ENCODE measurements at regions not wholly inside any gene's neighbourhood (a gene's known extent, or its start where the extent isn't known, plus 50 kb on each side); places are given as distances from the start of the nearest gene placed in this dataset.

DNA sequence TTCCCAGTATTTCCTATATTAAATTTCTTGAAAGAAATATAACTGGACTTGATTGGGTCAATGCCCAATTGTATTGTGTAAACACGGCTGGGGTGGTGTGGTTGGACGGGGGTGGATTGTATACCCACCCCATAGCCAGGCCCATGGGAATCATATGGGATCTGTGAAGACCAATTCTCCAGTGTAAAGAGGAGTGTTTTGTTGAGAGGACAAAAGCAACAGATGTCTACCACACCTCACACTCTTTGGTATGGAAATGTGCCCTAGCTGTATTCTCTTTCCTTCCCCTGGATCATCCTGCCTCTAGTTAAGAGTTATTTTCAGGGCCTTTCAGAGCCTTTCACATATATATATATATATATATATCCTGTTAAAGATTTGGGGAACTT, 57.5 kb upstream of the TGIF1 start:
- H3K79me1 ChIP-seq (ENCODE audit: low read depth in 1 of 2, low read length in 2 of 2): no peaks in the 10 kb centered on the region
- H2BK5ac ChIP-seq (ENCODE audit: low read depth, low read length, poor library complexity, severe bottlenecking): no peak overlapping the region
- no peak overlapping the region for H4K91ac ChIP-seq (ENCODE audit: insufficient read depth, low read depth, low read length)
- H4K8ac ChIP-seq (ENCODE audit: low read depth in 2 of 2, low read length in 2 of 2): no peak overlapping the region
- H2AK9ac ChIP-seq (replicated peaks; ENCODE audit: low read depth, low read length, poor library complexity): no peak overlapping the region
- no peak overlapping the region for H3K27ac ChIP-seq (ENCODE audit: insufficient read depth, low read length)
- intact Hi-C loops (cut with micrococcal nuclease): no loop called here
- BruUV-seq (replicated peaks): no TSS peak
- no peak overlapping the region for H3K18ac ChIP-seq (ENCODE audit: low read depth, low read length)
- in situ Hi-C loops (cut with MboI; ENCODE audit: low sequenced_read_pairs): no loop called here
- no peak overlapping the region for H2BK20ac ChIP-seq (ENCODE audit: low read depth, low read length)
- H3K4me3 ChIP-seq (ENCODE audit: insufficient read depth, low read depth, low read length): no peak overlapping the region
- no peaks in the 10 kb centered on the region; the same call in 1 of the 2 replicates for H3K27me3 ChIP-seq (ENCODE audit: control insufficient read depth, insufficient read depth, low read length)
- POLR2A ChIA-PET (ENCODE audit: unreplicated experiment): no interaction called here
- TF ChIP-seq CEBPB (IDR thresholded peaks at IDR 0.05; ENCODE audit: low read depth, low read length) (no peak), NFE2L2 (IDR thresholded peaks at IDR 0.05; ENCODE audit: low read depth, low read length) (no peak), BHLHE40 (IDR thresholded peaks at IDR 0.05; ENCODE audit: low read depth, low read length) (no peak), FOS (IDR thresholded peaks at IDR 0.05; ENCODE audit: low read depth, low read length) (no peak), CHD1 (IDR thresholded peaks at IDR 0.05; ENCODE audit: low read depth, low read length) (no peak), POLR2A (IDR thresholded peaks at IDR 0.05; ENCODE audit: low read depth, low read length) (no peak), RAD21 (IDR thresholded peaks at IDR 0.05; ENCODE audit: low read length) (no peak), RCOR1 (IDR thresholded peaks at IDR 0.05; ENCODE audit: insufficient replicate concordance, low read length) (no peak), MAZ (IDR thresholded peaks at IDR 0.05; ENCODE audit: borderline replicate concordance, low read depth, low read length) (no peak), RFX5 (IDR thresholded peaks at IDR 0.05; ENCODE audit: low read depth, low read length) (no peak), MAFK (IDR thresholded peaks at IDR 0.05; ENCODE audit: low read depth, low read length) (no peak), SMC3 (IDR thresholded peaks at IDR 0.05; ENCODE audit: low read depth, low read length) (no peak), MXI1 (IDR thresholded peaks at IDR 0.05; ENCODE audit: borderline replicate concordance, low read depth, low read length) (no peak)
- TF ChIP-seq, protein P1, sequence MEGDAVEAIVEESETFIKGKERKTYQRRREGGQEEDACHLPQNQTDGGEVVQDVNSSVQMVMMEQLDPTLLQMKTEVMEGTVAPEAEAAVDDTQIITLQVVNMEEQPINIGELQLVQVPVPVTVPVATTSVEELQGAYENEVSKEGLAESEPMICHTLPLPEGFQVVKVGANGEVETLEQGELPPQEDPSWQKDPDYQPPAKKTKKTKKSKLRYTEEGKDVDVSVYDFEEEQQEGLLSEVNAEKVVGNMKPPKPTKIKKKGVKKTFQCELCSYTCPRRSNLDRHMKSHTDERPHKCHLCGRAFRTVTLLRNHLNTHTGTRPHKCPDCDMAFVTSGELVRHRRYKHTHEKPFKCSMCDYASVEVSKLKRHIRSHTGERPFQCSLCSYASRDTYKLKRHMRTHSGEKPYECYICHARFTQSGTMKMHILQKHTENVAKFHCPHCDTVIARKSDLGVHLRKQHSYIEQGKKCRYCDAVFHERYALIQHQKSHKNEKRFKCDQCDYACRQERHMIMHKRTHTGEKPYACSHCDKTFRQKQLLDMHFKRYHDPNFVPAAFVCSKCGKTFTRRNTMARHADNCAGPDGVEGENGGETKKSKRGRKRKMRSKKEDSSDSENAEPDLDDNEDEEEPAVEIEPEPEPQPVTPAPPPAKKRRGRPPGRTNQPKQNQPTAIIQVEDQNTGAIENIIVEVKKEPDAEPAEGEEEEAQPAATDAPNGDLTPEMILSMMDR (conservative IDR thresholded peaks at IDR 0.05; ENCODE audit: low read depth, low read length): no peak
- TF ChIP-seq, protein P2, sequence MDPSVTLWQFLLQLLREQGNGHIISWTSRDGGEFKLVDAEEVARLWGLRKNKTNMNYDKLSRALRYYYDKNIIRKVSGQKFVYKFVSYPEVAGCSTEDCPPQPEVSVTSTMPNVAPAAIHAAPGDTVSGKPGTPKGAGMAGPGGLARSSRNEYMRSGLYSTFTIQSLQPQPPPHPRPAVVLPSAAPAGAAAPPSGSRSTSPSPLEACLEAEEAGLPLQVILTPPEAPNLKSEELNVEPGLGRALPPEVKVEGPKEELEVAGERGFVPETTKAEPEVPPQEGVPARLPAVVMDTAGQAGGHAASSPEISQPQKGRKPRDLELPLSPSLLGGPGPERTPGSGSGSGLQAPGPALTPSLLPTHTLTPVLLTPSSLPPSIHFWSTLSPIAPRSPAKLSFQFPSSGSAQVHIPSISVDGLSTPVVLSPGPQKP (IDR thresholded peaks at IDR 0.05; ENCODE audit: borderline replicate concordance, low read depth, low read length): no peak
- TF ChIP-seq, protein P3, sequence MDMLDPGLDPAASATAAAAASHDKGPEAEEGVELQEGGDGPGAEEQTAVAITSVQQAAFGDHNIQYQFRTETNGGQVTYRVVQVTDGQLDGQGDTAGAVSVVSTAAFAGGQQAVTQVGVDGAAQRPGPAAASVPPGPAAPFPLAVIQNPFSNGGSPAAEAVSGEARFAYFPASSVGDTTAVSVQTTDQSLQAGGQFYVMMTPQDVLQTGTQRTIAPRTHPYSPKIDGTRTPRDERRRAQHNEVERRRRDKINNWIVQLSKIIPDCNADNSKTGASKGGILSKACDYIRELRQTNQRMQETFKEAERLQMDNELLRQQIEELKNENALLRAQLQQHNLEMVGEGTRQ (IDR thresholded peaks at IDR 0.05; ENCODE audit: low read depth, low read length): no peak
- H3K4me1 ChIP-seq (ENCODE audit: control insufficient read depth, insufficient read depth, low read length): no peaks in the 10 kb centered on the region
- CTCF ChIA-PET: no interaction called here
- peaks cover 5% of the 10 kb centered on the region for H3K9me3 ChIP-seq (ENCODE audit: control insufficient read depth, insufficient read depth, low read length)
- dilution Hi-C loops (cut with HindIII; ENCODE audit: low sequenced_read_pairs, unreplicated experiment): no loop called here
- H4K5ac ChIP-seq (ENCODE audit: low read depth, low read length): no peak overlapping the region
- no peak overlapping the region for H3K14ac ChIP-seq (replicated peaks; ENCODE audit: low read depth, low read length)
- no peak overlapping the region for H2BK15ac ChIP-seq (ENCODE audit: low read depth, low read length)
- no peak overlapping the region for H3K56ac ChIP-seq (ENCODE audit: extremely low read depth, insufficient read depth, low read length)
- no peak overlapping the region for H2AFZ ChIP-seq (replicated peaks; ENCODE audit: low read length, poor library complexity)
- no peak overlapping the region for H3K4me2 ChIP-seq (ENCODE audit: low read depth, low read length)
- no CpG with 5 or more reads among the region's 2 CpGs for WGBS, 2 experiments (ENCODE audit: extremely low coverage in 2 of 2, insufficient read length in 1 of 2)
- no peaks in the 10 kb centered on the region for H4K20me1 ChIP-seq (ENCODE audit: insufficient read depth, low read length)
- no peak overlapping the region for H2BK120ac ChIP-seq (ENCODE audit: low read depth, low read length)
- no peak for ATAC-seq (ENCODE audit: low read depth)
- no peak overlapping the region for H3K23ac ChIP-seq (ENCODE audit: low read depth, low read length)
- H3K36me3 ChIP-seq (ENCODE audit: control insufficient read depth, insufficient read depth, low read length): no peaks in the 10 kb centered on the region
- no peak overlapping the region for H3K9ac ChIP-seq (ENCODE audit: low read depth, low read length)
- H3K9me1 ChIP-seq (ENCODE audit: insufficient read depth, low read length): no peaks in the 10 kb centered on the region
- no peak overlapping the region for H2AK5ac ChIP-seq (ENCODE audit: low read depth, low read length)
- DNase-seq: no peak
- H3K4ac ChIP-seq (ENCODE audit: low read depth, low read length): no peak overlapping the region

Data from IMR-90 (cell line).